ENCODE measurements at regions not wholly inside any gene's neighbourhood (a gene's known extent, or its start where the extent isn't known, plus 50 kb on each side); places are given as distances from the start of the nearest gene placed in this dataset.
"Not testable (repeated sequence)": the region's sequence is repeated elsewhere in the genome, so short reads cannot be mapped to it uniquely, and the experiment has no call there.

- Mint-ChIP-seq H3K27me3 (ENCODE audit: unreplicated experiment) (no peaks in the 10 kb centered on the region), H3K27ac (ENCODE audit: unreplicated experiment) (no peak overlapping the region), H3K36me3 (ENCODE audit: insufficient read depth, unreplicated experiment) (no peaks in the 10 kb centered on the region), H3K9me3 (ENCODE audit: low read depth, unreplicated experiment) (peaks cover 7% of the 10 kb centered on the region), H3K4me1 (ENCODE audit: low read depth, unreplicated experiment) (no peaks in the 10 kb centered on the region), H3K4me3 (ENCODE audit: low read depth, unreplicated experiment) (no peak overlapping the region)
- intact Hi-C loops (cut with micrococcal nuclease; ENCODE audit: unreplicated experiment), result no loop called here
- no peak for DNase-seq
- TF ChIP-seq CTCF (IDR thresholded peaks at IDR 0.05; ENCODE audit: unreplicated experiment), result no peak
- CTCF ChIA-PET, result no interaction called here
- BruUV-seq (replicated peaks), result no TSS peak
Observed at GRCh38 chr5:18660511-18660910, 1026.3 kb downstream of the TAF11L14 start.

GRCh38 chr5:18662231-18662630 is 1028.0 kb downstream of the TAF11L14 start:
- no peaks in the 10 kb centered on the region for H3K36me3 Mint-ChIP-seq (ENCODE audit: insufficient read depth, unreplicated experiment)
- no peak for TF ChIP-seq CTCF (IDR thresholded peaks at IDR 0.05; ENCODE audit: unreplicated experiment)
- BruUV-seq (replicated peaks), result no TSS peak
- CTCF ChIA-PET, result no interaction called here
- no peaks in the 10 kb centered on the region for H3K4me1 Mint-ChIP-seq (ENCODE audit: low read depth, unreplicated experiment)
- peaks cover 7% of the 10 kb centered on the region for H3K9me3 Mint-ChIP-seq (ENCODE audit: low read depth, unreplicated experiment)
- DNase-seq, result no peak
- intact Hi-C loops (cut with micrococcal nuclease; ENCODE audit: unreplicated experiment), result no loop called here
- H3K27me3 Mint-ChIP-seq (ENCODE audit: unreplicated experiment), result no peaks in the 10 kb centered on the region
- H3K27ac Mint-ChIP-seq (ENCODE audit: unreplicated experiment), result no peak overlapping the region
- no peak overlapping the region for H3K4me3 Mint-ChIP-seq (ENCODE audit: low read depth, unreplicated experiment)

- H3K36me3 Mint-ChIP-seq (ENCODE audit: insufficient read depth, unreplicated experiment); intact Hi-C loops (cut with micrococcal nuclease; ENCODE audit: unreplicated experiment); DNase-seq; H3K4me3 Mint-ChIP-seq (ENCODE audit: low read depth, unreplicated experiment); CTCF ChIA-PET; H3K27ac Mint-ChIP-seq (ENCODE audit: unreplicated experiment); BruUV-seq (replicated peaks); H3K9me3 Mint-ChIP-seq (ENCODE audit: low read depth, unreplicated experiment); H3K27me3 Mint-ChIP-seq (ENCODE audit: unreplicated experiment); H3K4me1 Mint-ChIP-seq (ENCODE audit: low read depth, unreplicated experiment): not testable (repeated sequence)
Observed at GRCh38 chr5:18674212-18674611, 1040.0 kb downstream of the TAF11L14 start.

GRCh38 chr5:18675041-18675440 is 1040.8 kb downstream of the TAF11L14 start:
- no TSS peak for BruUV-seq (replicated peaks)
- CTCF ChIA-PET, result no interaction called here
- H3K36me3 Mint-ChIP-seq (ENCODE audit: insufficient read depth, unreplicated experiment), result no peaks in the 10 kb centered on the region
- peaks cover 9% of the 10 kb centered on the region for H3K27me3 Mint-ChIP-seq (ENCODE audit: unreplicated experiment)
- DNase-seq, result no peak
- no peak overlapping the region for H3K27ac Mint-ChIP-seq (ENCODE audit: unreplicated experiment)
- H3K9me3 Mint-ChIP-seq (ENCODE audit: low read depth, unreplicated experiment), result peaks cover 7% of the 10 kb centered on the region
- intact Hi-C loops (cut with micrococcal nuclease; ENCODE audit: unreplicated experiment), result no loop called here
- H3K4me3 Mint-ChIP-seq (ENCODE audit: low read depth, unreplicated experiment), result no peak overlapping the region
- H3K4me1 Mint-ChIP-seq (ENCODE audit: low read depth, unreplicated experiment), result no peaks in the 10 kb centered on the region
- TF ChIP-seq CTCF (IDR thresholded peaks at IDR 0.05; ENCODE audit: unreplicated experiment), result no peak

GRCh38 chr5:18686253-18686652 is 1052.0 kb downstream of the TAF11L14 start:
- no peaks in the 10 kb centered on the region for H3K9me3 Mint-ChIP-seq (ENCODE audit: low read depth, unreplicated experiment)
- H3K27me3 Mint-ChIP-seq (ENCODE audit: unreplicated experiment), result no peaks in the 10 kb centered on the region
- DNase-seq, result no peak
- TF ChIP-seq CTCF (IDR thresholded peaks at IDR 0.05; ENCODE audit: unreplicated experiment), result no peak
- no peak overlapping the region for H3K4me3 Mint-ChIP-seq (ENCODE audit: low read depth, unreplicated experiment)
- H3K36me3 Mint-ChIP-seq (ENCODE audit: insufficient read depth, unreplicated experiment), result no peaks in the 10 kb centered on the region
- H3K27ac Mint-ChIP-seq (ENCODE audit: unreplicated experiment), result no peak overlapping the region
- CTCF ChIA-PET, result no interaction called here
- no peaks in the 10 kb centered on the region for H3K4me1 Mint-ChIP-seq (ENCODE audit: low read depth, unreplicated experiment)
- BruUV-seq (replicated peaks), result no TSS peak
- intact Hi-C loops (cut with micrococcal nuclease; ENCODE audit: unreplicated experiment), result no loop called here
